ENCODE measurements at regions not wholly inside any gene's neighbourhood (a gene's known extent, or its start where the extent isn't known, plus 50 kb on each side); places are given as distances from the start of the nearest gene placed in this dataset.

DNA sequence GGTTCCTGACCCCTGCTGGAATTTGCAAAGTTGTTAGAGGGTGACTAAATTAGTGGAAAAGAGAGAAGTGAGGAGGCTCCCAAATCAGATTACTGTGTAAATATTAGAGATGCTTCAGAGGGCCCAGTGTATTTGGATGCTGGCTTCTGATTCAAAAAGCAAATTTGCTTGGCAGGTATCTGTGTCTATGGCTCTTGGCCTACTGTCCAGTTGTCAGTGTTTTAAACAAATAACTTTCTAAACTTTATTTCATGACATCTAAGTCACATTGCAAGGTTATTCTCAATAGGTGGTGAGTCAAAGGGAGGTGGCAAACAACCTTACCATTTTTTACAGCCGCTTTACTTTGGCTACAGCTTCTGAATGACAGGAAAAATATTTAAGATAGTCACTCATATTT, 720.1 kb downstream of the KCNA4 start:
- Histone ChIP-seq H3K9me2 (ENCODE audit: insufficient read depth) (no peaks in the 10 kb centered on the region), H3K9me3 (ENCODE audit: control insufficient read depth in 1 of 2, insufficient read depth in 1 of 2, low read depth in 1 of 2, low read length in 2 of 2) (no peaks in the 10 kb centered on the region), H4K20me1 (ENCODE audit: insufficient read depth) (no peaks in the 10 kb centered on the region), H3K27ac (ENCODE audit: low read depth, low read length) (no peak overlapping the region), H3K9ac (ENCODE audit: low read length) (no peak overlapping the region), H3K4me2 (ENCODE audit: low read length) (no peak overlapping the region), H3K79me2 (ENCODE audit: insufficient read depth, low read length) (no peaks in the 10 kb centered on the region), H2AFZ (ENCODE audit: low read depth, low read length, poor library complexity, severe bottlenecking) (no peak overlapping the region), H3K4me3 (replicated peaks in 1 of 2; ENCODE audit: low read depth in 1 of 2, low read length in 2 of 2) (no peak overlapping the region), H3K4me1 (ENCODE audit: control insufficient read depth in 1 of 2, insufficient read depth in 2 of 2, low read length in 2 of 2) (peaks cover 7 to 20% of the 10 kb centered on the region in 2 experiments; a peak in 3 of 4 replicates), H3K27me3 (ENCODE audit: insufficient read depth, low read length) (no peaks in the 10 kb centered on the region), H3K36me3 (ENCODE audit: control insufficient read depth in 1 of 2, insufficient read depth in 2 of 2, low read length in 2 of 2) (no peaks in the 10 kb centered on the region)
- DNase-seq (ENCODE audit: low read depth, low spot score) (no peak), ATAC-seq (no peak)
- CTCF ChIA-PET: no interaction called here
- intact Hi-C loops (cut with micrococcal nuclease): no loop called here
- BruUV-seq (replicated peaks): no TSS peak
- POLR2A ChIA-PET: no interaction called here
- TF ChIP-seq SP1 (IDR thresholded peaks at IDR 0.05; ENCODE audit: low read depth) (no peak), YY1 (IDR thresholded peaks at IDR 0.05; ENCODE audit: extremely low read depth, insufficient replicate concordance, low read depth, low read length) (no peak), ZNF274 (IDR thresholded peaks at IDR 0.05; ENCODE audit: low read depth, low read length) (no peak), EGR1 (IDR thresholded peaks at IDR 0.05; ENCODE audit: low read depth) (no peak), MAX (IDR thresholded peaks at IDR 0.05) (no peak), TCF7L2 (IDR thresholded peaks at IDR 0.05; ENCODE audit: borderline replicate concordance, extremely low read depth, insufficient read depth, insufficient read length) (no peak), POLR2AphosphoS5 (IDR thresholded peaks at IDR 0.05; ENCODE audit: low read depth, low read length) (no peak), ATF3 (IDR thresholded peaks at IDR 0.05) (no peak), POLR2A (IDR thresholded peaks at IDR 0.05; ENCODE audit: borderline replicate concordance, extremely low read depth, insufficient read depth, insufficient read length) (no peak), FOSL1 (IDR thresholded peaks at IDR 0.05; ENCODE audit: low read depth) (no peak), REST (IDR thresholded peaks at IDR 0.05; ENCODE audit: low read depth) (no peak), CBX3 (IDR thresholded peaks at IDR 0.05; ENCODE audit: low read depth) (no peak)
- RAD21 ChIA-PET (ENCODE audit: low non-redundant PET in 1 of 2, low total read pairs in 2 of 2, uncharacterized antibody in 2 of 2, unreplicated experiment in 2 of 2): no interaction called here
